Kidney glomerular epithelial cell (primary cell): ENCODE measurements at regions not wholly inside any gene's neighbourhood (a gene's known extent, or its start where the extent isn't known, plus 50 kb on each side); places are given as distances from the start of the nearest gene placed in this dataset.
A peak's percentile ranks its signal among the peaks of the same experiment; 100 is the strongest.

Experiments used
- DNase-seq: peaks from one replicate; lab custom pipeline; 2025; lab: John Stamatoyannopoulos, UW

DNA sequence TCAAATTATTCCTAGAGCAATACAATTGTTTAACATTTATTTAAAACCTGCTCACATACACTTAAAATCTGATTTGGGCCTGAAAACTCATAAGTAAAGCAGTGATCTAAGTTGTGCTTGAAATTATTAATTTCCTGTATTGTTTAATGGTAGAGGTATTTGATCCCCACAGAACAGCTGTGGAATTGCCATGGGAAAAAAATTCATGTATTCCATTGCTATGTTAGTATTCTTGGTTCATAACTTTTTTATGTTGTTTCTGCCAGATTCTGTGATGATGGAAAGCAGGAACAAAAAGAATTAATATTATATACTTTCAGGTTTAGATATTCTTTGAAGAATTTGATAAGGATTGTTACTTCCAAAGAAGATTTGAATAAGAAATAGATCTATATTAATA, 831.5 kb upstream of the NR2F2 start:
- no peak for DNase-seq

DNA sequence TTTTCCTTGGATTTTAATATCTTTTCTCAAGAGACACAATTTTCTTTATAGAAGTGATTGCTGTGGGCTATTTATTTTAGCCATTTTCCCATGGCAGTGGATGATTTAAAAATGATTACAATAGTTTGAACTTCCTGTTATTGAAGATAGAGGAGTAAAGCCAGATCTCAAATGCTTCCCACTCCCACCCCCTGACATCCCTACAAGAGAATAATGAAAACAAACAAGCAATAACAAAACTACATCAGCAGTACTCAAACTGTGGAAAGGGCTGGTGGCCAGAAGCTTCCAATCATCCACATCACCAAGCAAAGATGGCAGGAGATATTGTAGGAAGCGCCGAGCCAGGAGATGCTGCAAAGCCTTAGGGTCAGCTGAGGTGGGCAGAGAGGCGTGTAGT, 831.1 kb upstream of the NR2F2 start:
- no peak for DNase-seq

DNA sequence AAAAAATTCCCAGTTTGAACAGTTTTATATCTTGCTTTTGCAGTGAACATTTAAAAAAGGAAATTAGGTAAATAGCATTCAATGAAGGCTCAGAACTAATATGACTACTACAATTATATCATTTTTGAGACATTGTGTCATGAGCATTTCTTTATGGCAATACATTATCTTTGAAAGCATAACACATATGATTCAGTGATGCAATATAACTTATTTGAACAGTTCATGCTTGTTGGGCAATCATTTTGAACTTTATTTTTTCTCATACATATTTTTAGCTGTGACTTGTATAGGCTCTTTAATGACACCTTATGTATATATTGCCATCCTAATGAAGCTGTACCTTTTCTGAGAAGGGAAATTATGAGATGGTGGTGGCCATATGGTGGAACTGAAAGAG, 828.6 kb upstream of the NR2F2 start:
- no peak for DNase-seq

DNA sequence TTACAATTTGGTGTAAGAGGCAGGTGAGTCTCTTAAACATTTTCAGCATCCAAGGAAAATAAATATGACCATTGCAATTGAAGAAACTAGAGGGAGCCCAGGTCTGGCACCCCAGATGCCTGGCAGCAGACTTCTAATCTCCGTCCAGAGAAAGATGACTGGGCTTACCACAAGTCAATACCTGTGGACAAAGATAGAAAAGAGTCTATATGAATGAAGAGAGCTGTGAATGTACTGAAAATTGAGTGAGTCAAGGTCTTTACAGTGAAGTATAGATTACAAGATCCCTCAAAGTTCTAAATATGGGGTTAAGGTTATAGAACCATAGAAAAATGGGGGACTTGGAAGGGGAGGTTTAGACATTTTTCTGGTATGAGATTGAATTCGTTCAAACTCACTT, 827.4 kb upstream of the NR2F2 start:
- no peak for DNase-seq

DNA sequence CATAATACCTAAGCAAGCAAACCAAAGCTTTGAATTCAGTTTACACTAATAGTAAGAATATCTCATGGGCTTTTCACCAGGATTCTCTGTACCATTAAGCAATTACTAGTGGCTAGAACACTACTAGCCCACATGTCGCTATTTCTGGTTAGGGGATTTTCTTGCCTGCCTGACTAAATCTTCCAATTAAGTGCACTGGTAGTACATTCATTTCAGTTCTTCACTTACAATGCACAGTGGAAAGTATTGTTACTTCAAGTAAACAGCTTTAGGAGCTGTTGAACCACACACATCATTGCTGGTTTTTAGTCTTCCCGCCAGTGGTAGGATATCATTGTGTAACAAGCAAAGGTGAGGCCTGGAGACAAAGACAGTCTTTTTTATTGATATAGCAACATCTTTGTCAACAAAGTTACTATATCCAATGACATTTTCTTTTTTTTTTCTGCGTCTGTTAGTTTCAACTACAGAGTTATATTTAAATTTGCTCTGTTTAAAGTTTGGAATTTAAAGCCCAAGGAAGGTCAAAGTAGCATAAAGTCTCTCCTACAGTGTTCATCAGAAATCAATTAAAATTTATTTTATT, 826.8 kb upstream of the NR2F2 start:
- no peak for DNase-seq

DNA sequence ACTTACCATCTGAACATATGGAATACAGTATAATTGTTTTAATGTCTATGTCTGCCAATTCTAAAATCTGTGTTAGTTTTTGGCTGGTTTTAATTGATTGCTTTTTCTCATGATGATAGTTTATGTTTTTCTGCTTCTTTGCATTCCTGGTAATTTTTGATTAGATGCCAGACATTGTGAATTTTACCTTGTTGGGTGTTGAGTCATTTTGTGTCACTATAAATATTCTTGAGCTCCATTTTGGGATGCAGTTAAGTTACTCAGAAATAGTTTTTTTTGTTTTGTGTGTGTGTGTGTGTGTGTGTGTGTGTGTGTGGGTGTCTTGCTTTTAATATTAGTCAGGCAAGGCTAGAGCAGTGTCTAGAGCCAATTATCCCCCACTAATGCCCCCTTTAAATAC, 818.8 kb upstream of the NR2F2 start:
- peak; percentile 11 for DNase-seq

DNA sequence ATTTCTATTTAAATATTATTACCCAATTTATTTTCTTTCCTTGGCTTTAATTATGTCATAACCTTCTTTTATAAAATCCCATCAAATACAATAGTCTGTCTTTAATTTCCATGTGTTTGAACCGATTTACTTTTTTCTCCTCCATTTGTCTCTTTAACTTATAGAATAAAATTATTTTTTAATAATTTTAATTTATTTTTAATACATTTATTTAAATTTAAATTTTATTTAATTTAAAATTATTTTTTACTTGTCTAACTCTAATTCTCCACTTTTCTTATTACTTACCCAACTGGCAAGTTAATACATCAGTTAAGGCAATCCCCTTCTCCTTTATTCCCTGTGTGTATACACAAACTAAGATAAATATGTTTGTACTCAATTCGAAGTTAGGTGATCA, 817.6 kb upstream of the NR2F2 start:
- DNase-seq, result no peak

DNA sequence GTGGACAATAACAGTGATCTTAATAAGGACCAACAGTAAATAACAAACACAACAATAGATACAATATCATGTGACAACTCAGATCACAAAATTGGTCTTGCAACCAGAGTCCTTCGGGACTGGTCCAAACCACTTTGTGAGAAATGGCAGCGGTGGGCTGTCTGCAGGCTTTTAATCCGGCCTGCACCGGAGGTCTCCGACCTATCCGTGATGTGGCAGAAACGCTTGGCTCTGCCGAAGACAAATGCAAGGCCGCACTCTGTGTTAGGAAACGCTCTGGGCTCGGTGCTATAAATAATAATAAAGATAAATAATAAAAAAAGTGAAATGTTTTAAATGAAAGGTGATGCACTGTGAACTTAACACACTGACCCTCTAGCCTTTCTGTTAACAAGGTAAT, 810.6 kb upstream of the NR2F2 start:
- no peak for DNase-seq

DNA sequence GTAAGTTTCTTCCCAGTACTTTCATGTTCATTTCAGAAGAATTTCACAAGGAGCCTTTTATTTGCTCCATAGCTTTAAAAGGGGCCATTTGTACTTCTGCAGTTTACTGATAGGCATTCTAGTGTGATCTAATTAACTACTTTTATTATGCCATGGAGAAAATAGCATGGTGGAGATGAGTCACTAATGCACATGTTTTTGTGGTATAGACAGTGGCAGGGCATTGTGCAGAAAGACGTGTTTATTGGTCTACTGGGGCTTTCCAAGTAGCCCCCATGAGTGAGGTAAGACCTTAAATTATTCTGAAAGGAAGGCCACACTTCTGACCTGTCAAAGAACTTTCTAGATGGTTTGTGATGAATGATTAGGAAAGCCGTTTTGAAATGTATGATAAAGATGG, 810.0 kb upstream of the NR2F2 start:
- no peak for DNase-seq

DNA sequence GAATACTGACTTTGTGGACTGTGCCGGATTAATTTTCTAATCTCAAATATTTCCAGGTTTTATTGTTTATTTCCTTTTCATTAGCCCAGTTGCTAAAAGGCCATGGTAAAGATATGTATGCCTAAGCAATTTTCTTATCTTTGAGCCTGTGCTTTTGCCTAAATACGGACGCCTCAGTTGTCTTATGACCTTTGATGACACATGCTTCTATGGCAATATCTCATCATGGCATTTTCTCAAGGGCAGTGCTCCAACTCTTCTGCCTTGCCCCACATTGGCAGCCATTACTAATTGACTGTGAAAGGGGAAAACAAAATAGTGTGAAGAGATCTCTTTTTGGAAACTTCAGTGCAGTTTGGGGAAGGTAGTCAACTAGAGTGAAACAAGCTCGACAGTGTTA, 809.6 kb upstream of the NR2F2 start:
- no peak for DNase-seq

DNA sequence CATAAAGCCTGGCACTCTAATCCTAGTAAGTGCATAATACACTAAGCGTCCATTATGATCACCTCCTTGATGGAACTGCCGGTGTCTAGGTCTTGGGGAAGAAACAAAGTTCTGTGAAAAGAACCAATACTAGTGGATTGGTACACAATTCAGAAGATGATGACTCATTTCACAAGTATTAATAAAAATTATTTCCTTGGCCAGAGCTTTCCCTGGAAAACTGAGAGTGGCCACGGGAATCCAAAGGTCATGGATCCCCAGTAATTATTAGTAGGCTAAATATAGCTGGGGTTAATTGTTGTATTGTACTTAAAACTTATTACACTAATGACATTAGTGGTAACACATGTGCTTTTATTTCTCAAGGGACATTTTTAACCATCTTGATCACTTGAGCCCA, 808.0 kb upstream of the NR2F2 start:
- DNase-seq, result no peak

DNA sequence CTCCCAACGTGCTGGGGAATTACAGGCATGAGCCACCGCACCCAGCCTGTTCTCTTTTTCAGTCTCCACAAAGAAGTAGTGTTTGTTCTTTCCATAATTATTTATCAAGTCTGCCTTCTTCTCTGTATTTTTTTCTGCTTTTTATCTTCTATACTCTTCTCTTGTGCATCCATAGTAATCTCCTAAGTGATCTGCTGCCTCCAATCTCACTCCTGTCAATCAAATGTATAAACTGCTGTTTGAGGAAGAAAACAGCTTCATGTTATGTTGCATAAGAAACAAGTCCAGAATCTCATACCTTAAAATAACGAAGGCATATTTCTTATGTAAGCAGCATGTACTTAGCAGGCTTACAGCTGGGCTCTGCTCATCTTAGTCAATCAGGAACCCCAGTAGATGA, 801.6 kb upstream of the NR2F2 start:
- no peak for DNase-seq

DNA sequence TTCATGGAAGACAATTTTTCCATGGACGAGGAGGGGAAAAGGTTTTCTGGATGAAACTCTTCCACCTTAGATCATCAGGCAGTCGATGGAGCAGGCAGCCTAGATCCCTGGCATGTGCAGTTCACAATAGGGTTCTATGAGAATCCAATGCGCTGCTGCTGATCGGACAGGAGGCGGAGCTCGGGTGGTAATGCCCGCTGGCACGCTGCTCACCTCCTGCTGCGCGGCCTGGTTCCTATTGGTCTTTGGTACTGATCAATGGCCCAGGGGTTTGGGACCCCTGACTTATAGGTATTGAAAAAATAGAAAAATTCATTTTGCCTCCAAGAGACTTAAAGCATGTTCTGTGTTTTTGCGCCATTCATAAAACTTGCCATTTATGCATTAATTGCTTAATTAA, 793.9 kb upstream of the NR2F2 start:
- DNase-seq, result no peak

DNA sequence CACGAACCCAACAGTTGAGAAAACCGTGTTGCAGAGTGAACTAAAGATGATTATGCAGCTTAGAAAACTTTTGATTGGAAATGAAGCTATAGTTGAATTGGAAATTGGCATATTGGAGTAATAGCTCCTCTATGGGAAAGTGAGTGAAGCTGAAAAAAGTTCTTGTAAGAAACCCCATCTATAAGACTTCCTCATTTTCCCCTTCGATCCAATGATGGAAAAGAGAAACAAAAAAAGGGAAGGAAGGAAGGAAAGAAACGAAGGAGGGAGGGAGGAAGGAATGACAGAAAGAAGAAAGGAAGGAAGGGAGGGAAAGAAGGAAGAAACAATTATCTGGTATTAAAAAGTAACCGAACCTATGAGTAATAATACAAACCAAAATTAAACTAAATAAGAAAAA, 791.8 kb upstream of the NR2F2 start:
- no peak for DNase-seq

DNA sequence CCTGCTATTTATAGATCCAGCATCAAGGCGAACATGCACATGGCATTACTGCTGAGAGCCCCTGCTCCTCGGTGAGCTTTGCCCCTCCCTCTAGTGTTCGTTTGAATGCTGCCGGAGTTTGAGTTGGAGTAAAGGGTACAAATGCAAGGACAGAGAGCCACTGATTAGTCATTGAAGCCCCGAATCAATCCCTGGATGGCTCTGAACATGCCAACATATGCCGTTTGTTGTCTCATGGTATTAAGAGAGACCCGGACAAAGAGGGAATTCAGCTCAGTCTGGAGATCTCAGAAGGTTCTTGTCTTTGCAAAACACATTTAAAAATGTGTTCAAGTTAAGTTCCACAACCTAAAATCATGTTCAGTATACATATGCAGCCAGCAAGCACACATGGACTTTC, 789.2 kb upstream of the NR2F2 start:
- no peak for DNase-seq

DNA sequence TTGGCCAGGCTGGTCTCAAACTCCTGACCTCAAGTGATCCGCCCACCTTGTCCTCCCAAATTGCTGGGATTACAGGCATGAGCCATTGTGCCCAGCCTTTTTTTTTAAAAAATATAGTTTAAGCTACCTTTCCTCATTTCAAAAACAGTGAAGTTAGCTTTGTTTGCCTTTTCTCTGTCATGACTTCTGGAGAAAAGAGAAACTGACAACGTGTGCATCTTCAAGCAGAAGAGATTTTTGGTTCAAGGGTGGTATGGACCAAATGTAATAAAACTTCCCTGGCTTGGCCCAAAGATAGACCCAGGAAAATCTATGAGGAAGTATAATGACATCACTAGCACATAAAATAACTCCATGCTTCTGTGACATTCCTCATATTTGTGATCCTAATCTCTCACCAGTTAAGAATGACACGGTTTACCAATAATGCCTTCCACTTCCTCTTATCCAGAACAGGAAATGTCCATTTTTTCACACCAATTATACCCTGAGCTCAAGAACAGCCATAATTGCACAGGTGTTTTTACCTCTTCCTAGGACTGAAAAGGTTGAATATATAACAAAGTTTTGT, 781.2 kb upstream of the NR2F2 start:
- no peak for DNase-seq

DNA sequence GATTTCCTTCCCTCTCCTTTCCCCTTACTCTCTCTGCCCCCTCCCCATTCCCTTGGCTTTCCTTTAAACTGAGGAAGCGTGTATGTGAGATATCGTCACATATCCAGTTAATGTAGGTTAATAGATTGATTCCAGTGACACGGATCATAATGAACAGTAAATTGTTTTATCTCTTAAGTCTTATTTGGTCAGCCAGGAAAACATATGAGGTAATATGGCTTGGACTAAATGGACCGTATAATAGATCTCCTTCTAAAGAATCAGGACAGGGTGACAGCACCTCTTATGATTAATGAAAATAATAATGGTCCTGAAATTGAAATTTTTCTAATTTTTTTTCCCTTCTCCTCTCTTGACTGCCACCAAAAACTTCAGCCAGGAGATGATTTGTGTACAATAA, 779.8 kb upstream of the NR2F2 start:
- no peak for DNase-seq

DNA sequence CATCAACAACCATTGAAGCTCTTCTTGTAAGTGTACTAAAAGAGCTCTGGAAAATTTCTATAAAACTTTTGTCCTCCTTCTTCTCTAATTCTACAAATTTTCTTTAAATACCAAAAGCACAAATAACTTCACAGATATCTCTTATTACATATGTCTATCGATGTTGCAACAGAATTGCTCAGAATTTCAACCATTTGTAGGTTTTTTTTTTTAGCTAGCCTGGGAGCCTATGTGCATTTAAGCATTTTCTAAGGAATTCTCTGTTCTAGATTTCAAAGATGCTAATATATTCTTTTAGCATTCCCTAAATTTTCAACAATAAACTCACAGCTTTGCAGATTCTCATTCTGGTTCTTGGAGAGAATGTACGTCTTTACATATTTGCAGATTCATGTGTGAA, 774.3 kb upstream of the NR2F2 start:
- peak; percentile 54 for DNase-seq

DNA sequence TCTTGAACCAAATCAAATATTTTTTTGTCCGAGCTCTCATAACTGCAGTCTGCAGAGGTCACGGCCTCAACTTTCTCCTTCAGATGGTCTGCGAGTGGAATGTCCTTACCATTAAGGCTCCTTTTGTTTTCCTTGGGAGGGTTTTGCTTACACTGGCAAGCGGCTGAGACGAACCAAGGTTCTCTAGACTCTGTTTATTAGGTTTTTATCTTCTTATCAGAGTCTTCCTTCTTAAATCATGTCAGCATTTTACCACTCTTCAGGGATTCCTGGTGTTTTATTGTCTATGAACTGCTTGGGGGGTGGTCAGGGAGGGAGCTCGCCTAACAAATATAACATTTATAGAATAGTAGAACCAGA, 773.7 kb upstream of the NR2F2 start:
- peak; percentile 85 for DNase-seq

DNA sequence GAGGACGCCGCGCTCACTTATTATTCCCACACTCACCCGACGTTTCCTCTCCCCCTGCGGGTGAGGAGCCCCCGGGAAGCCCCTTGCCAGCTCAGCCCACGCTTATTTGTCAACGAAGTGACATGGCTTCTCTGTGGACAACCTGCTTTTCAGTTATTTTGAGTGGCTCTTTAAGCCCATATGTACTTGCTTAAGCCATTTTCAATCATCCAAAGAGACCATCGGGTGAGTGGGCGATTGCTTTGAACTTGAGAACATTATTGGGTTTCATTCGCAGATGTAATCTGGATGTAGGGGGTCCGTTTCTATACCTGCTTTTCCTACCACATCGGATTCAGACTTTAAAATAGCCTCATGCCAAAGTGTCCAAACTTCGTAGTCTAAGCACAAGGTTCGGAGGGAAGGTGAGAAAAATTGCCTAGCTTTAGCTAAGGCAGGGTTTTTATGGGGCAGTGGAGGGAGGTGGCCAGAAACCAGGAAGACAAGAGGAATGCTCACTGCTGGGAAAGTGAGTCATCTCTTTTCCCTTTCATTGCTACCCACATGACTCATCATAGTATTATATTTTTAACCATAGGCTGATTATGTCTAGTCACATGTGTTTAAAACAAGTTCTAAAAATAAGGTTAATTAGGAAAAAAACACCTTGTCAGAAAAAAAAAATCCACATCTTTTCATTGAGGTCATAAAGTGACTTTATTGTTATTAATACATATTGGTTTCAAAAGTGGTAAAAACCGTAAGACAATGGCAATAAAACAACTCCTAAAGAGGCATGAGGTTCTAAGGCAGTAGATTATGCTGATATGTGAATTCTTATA, 773.1 kb upstream of the NR2F2 start:
- DNase-seq, result peak; percentile 96

DNA sequence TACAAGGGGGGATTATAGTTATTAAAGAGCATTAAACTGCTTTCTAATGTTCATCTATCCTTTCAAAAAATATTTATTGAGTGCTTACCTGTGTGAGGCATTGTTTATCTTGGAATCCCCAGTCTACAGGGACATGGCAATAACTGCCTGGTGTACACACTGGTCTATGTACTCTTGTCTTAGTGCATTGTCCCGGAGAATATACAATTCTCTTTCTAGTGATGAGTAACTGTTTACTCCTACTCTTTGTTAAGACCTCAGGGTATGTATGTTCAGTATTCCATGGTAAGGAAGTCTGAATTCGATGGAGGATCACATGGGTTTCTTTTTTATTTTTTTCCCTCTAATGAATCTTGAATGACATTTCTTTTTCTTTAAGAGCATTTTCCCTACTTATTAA, 772.4 kb upstream of the NR2F2 start:
- peak; percentile 62 for DNase-seq

DNA sequence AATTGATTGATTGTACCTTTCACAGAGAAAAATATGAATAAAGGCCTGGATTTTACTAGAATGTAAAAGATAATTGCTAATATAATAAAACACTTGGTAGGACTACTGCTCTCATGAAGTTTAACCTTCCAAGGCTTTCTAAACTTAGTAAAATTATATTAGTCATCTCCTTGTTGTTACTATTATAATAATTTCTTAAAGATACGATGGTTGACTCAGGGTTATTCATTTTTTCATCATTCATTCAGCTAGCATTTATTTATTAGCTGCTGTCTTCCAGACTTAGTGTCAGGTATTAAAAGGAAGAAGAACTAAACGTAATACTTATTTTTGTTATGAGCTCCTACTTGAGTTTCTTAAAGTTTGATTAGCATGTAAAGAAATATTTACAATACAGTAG, 771.6 kb upstream of the NR2F2 start:
- no peak for DNase-seq

DNA sequence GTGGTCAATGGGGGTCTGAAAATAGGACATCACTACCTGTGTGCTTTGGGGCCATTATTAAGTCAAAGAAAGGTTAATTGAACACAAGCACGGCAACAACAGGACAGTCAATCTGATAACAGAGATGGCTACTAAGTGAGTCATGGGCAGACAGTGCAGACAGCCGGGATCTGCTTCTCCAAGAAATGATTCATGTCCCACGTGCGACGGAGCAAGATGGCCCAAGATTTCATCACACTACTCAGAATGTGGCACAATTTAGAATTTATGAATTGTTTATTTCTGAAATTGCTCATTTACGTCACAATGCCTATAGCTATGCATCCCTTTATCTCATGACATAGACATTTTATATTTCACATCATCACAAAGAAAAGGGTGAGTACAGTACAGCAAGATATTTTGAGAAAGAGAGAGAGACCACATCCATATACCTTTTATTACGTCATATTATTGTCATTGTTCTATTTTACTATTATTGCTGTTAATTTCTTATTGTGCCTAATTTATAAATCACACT, 770.6 kb upstream of the NR2F2 start:
- DNase-seq, result peak; percentile 89

DNA sequence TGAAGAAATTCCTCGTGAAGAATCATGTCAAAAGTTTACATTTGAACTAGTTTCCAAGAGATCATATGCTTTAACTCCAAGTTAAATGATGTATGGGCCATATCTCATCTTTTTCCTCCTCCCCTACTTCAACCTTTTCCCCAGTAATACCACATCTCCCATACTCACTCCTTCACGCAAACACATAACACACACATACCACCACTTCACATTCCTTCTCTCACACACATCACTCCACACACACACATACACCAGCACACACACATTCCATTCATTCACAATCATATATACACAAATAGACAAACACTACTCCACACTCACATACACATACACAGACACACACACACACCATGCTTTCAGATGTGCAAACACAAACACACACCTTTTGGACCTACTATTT, 769.0 kb upstream of the NR2F2 start:
- DNase-seq, result no peak
